ENCODE measurements at regions not wholly inside any gene's neighbourhood (a gene's known extent, or its start where the extent isn't known, plus 50 kb on each side); places are given as distances from the start of the nearest gene placed in this dataset.
A peak's percentile ranks its signal among the peaks of the same experiment; 100 is the strongest.

DNA sequence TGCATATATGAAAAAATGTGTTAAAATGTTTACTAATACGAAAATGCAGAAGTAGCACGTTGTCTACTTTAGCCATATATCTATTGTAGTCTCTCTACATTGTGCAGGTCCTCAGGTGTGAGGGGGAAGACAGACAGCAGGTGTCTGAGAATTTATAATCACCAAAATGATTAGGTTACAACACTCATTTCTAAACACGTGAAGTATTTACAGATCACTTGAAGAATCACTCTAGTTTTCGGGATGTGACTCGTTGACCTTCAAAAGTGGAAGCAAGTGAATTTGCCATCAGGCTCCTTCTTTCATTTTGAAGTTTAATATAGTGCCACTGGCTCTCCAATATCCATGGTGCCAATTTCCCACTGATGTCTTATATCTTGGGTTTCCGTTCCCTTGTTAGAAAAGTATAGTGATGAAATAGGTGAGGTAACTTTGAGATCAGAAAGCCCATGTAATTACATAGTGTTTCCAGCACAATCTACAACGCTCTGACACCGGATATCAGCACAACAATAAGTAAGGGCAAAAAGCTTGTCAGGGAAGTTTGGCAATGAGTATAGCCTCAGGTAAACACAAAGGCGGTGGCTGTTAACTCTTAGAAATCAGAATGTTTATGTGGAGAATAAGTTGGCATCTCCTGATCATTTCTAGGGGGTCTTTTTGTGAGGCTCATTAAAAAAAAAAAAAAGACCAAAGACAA is 57.5 kb upstream of the SP4 start:
- no peak for DNase-seq

GRCh38 chr7:21371360-21371759 is 56.5 kb upstream of the SP4 start:
- no peak for DNase-seq

GRCh38 chr7:21373031-21373430 is 54.9 kb upstream of the SP4 start:
- DNase-seq, result peak; percentile 62

DNA sequence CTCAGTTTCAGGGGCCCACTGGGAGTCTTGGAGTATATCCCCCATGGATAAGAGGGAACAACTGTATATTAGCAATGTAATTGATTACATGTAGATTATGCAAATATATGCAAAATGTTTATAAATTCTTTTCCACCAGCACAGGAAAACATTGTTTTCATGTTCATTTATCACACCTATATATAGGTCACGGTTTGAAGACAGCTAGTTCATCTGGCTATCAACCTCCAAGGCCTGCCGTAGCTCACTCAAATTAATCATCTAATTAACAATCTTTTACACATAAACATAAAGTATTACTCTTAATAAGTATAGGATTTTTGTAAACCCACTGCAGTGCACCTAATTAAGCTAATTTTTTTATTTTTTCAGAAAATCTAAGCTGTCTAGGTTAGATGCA is 53.7 kb upstream of the SP4 start:
- no peak for DNase-seq

DNA sequence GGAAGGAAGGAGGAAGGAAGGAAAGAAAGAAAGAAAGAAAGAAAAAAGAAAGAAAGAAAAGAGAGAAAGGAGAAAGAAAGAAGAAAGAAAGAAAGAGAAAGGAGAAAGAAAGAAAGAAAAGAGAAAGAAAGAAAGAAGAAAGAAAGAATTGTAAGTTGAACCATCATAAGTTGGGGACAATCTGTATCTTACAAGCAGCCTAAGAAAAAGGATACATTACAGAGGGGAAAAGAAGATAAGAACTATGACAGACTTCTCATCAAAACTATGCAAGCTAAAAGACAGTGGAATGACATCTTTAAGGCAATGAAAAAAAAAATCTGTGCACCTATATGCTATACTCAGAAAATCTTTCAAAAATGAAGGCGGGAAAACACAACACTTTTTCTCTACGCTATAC is 50.3 kb upstream of the SP4 start:
- DNase-seq, result peak; percentile 33
